ENCODE measurements at regions not wholly inside any gene's neighbourhood (a gene's known extent, or its start where the extent isn't known, plus 50 kb on each side); places are given as distances from the start of the nearest gene placed in this dataset.
"Not testable (repeated sequence)": the region's sequence is repeated elsewhere in the genome, so short reads cannot be mapped to it uniquely, and the experiment has no call there.

DNA sequence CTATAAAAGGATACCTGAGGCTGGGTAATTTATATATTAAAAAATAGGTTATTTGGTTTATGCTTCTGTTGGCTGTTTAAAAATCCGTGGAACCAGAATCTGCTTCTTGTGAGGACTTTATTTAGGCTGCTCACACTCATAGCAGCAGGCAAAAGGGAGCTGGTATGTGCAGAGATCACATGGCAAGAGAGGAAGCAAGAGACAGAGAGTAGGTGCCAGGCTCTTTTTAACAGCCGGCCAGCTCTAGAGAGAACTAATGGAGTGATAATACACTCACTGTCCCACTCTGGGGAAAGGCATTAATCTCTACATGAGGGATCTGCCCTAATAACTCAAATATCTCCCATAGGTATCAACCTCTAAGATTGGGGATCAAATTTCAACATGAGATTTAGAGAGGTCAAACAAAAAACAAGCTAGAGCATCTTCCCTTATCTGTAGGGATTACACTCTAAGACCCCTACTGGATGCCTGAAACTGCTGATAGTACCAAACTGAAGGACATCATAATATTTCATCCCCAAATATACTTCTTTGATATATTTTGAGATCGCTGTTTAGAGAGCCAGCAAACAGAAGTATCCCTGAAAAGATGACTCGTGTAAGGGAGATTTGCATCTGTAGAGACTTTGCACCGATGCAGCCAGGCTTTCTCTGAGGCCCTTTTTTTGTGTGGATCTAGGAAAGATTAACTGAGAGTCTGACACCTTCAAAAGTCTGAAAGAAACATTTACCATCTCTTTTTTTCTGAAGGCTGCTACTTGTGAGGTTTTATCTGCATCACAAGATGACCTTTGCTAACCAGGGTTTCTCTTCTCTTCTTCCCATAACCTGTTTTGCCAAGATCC is 717.0 kb upstream of the MBL2 start:
- Histone ChIP-seq H3K4me3 (replicated peaks in 1 of 3) (no peak overlapping the region), H3K4me1 (no peaks in the 10 kb centered on the region), H3K27me3 (no peaks in the 10 kb centered on the region), H3K36me3 (no peaks in the 10 kb centered on the region), H3K9me3 (no peaks in the 10 kb centered on the region), H3K27ac (no peak overlapping the region)
- intact Hi-C loops (cut with DNase I): no loop called here
- no peak for DNase-seq
- WGBS, 2 donors: 50 to 59% methylated on average over 5 of the region's 5 CpGs
- no peak for TF ChIP-seq POLR2A (IDR thresholded peaks at IDR 0.05)
- TF ChIP-seq, protein P1, sequence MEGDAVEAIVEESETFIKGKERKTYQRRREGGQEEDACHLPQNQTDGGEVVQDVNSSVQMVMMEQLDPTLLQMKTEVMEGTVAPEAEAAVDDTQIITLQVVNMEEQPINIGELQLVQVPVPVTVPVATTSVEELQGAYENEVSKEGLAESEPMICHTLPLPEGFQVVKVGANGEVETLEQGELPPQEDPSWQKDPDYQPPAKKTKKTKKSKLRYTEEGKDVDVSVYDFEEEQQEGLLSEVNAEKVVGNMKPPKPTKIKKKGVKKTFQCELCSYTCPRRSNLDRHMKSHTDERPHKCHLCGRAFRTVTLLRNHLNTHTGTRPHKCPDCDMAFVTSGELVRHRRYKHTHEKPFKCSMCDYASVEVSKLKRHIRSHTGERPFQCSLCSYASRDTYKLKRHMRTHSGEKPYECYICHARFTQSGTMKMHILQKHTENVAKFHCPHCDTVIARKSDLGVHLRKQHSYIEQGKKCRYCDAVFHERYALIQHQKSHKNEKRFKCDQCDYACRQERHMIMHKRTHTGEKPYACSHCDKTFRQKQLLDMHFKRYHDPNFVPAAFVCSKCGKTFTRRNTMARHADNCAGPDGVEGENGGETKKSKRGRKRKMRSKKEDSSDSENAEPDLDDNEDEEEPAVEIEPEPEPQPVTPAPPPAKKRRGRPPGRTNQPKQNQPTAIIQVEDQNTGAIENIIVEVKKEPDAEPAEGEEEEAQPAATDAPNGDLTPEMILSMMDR (IDR thresholded peaks at IDR 0.05): no peak

DNA sequence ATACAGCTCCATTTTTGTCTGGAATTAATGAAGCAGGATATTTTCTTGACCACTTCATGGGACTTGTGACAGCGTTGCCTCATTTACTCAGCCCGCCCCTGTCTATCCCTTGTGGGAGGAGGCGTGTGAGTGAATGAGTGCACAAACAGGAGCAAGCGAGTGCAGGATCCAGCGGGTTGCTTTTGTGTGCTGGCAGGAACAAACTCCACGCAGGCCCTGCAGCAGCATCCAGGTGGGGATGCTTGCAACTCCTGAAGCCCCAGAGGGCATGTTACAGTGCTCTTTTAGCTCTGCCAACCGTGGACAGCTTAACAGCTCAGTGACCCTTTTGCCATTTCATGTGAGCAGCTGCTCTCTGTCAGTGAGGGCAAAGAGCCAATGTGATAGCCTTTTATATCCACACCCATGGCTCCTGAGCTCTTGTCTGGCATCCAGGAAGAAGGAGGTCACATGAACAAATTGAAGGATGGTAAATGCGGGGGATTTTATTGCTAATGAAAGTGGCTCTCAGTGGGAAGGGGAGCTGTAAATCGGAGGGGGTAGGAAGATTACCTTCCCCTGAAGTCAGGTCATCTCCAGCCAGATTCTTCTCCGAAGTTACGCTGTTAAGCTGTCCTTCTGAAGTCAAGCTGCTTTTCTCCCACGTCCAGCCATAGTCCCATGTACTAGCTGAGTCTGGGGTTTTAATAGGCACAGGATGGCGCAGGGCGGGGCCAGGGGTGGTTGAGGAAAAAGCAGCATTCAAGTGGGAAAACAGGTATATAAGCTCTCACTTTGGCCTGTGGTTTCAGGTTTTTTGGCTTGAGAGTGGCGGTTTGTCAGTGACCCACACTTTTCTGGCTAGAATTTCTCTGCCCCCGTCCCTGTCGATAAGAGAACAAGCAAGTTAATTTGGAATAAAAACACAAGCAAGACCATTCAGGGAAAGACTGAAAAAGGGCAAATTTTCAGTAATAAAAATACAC is 714.7 kb upstream of the MBL2 start:
- no peak for TF ChIP-seq POLR2A (IDR thresholded peaks at IDR 0.05)
- TF ChIP-seq, protein P1 (IDR thresholded peaks at IDR 0.05): no peak
- Histone ChIP-seq H3K27ac (no peak overlapping the region), H3K36me3 (no peaks in the 10 kb centered on the region), H3K4me1 (no peaks in the 10 kb centered on the region), H3K4me3 (replicated peaks in 1 of 3) (no peak overlapping the region), H3K9me3 (no peaks in the 10 kb centered on the region), H3K27me3 (no peaks in the 10 kb centered on the region)
- WGBS, 2 donors: 86 to 87% methylated on average over 17 of the region's 17 CpGs
- intact Hi-C loops (cut with DNase I): no loop called here
- DNase-seq: peak in 1 of 2 donors; percentile 2

DNA sequence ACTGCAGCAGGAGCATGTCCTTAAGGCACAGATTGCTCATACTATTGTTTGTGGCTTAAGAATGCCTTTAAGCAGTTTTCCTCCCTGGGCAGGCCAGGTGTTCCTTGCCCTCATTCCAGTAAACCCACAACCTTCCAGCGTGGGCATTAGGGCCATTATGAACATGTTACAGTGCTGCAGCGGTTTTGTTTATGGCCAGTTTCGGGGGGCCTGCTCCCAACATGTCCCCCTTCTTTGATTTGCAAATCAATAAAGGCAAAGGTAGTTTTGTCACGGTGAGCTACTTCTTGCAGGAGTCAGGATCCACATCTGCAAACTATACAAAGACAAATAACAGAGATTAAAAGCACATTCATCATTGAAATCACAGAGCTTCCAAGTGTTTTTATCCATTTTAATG is 712.8 kb upstream of the MBL2 start:
- intact Hi-C loops (cut with DNase I); H3K27me3 ChIP-seq; H3K4me1 ChIP-seq; DNase-seq; H3K9me3 ChIP-seq; H3K27ac ChIP-seq; H3K36me3 ChIP-seq; H3K4me3 ChIP-seq (replicated peaks in 1 of 3): not testable (repeated sequence)
- 75 to 82% methylated on average over 4 of the region's 4 CpGs for WGBS, 2 donors

DNA sequence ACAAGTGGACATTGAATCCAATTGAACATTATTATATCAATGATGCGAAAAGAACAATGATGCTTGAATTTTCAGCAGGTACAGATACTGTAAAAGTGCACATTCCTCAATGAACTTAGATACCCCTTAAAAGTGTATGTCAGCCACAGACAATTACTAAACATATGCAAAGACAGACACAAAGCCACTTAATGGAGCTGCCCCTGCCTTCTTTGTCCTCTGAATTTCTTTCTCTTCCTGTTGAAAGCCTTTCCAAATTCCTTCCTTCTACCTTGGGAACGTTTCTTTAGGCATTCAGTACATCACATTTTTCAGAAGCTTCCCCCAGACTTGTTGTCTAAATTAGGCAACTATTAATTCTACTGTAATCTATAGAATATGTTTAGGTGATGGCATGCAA is 706.8 kb upstream of the MBL2 start:
- H3K27me3 ChIP-seq: no peaks in the 10 kb centered on the region
- TF ChIP-seq, protein P1 (IDR thresholded peaks at IDR 0.05): no peak
- no peak for TF ChIP-seq POLR2A (IDR thresholded peaks at IDR 0.05)
- no peaks in the 10 kb centered on the region for H3K9me3 ChIP-seq
- intact Hi-C loops (cut with DNase I): no loop called here
- H3K4me3 ChIP-seq (replicated peaks in 1 of 3): no peak overlapping the region
- H3K36me3 ChIP-seq: no peaks in the 10 kb centered on the region
- DNase-seq: no peak
- H3K27ac ChIP-seq: no peak overlapping the region
- WGBS, 2 donors: 61 to 64% methylated on average over 2 of the region's 2 CpGs
- H3K4me1 ChIP-seq: no peaks in the 10 kb centered on the region

DNA sequence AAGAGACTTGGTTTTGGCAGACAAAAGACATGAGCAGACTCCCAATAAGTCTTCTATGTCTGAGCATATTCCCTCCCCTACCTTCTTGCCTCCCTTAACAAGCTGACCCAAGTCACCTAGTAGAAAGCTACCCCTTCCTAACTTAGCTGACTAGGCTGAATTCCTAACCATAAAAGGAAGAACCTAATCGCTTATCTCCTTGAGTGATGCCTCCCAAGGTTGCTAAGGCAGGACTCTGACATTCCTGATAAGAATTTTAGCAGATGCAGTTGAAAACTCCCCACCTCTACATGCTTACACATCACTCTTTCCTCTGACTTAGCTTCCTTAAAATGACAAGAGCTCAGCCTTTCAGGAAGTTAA is 704.7 kb upstream of the MBL2 start:
- WGBS, 2 donors: 86 to 91% methylated on average over 1 of the region's 1 CpG
- H3K4me1 ChIP-seq: no peaks in the 10 kb centered on the region
- DNase-seq: no peak
- H3K4me3 ChIP-seq (replicated peaks in 1 of 3): no peak overlapping the region
- H3K27ac ChIP-seq: no peak overlapping the region
- TF ChIP-seq POLR2A (IDR thresholded peaks at IDR 0.05): no peak
- TF ChIP-seq, protein P1 (IDR thresholded peaks at IDR 0.05): no peak
- intact Hi-C loops (cut with DNase I): no loop called here
- H3K9me3 ChIP-seq: no peaks in the 10 kb centered on the region
- H3K27me3 ChIP-seq: no peaks in the 10 kb centered on the region
- no peaks in the 10 kb centered on the region for H3K36me3 ChIP-seq

All from thyroid gland (tissue), 4 donors.